ENCODE measurements at regions not wholly inside any gene's neighbourhood (a gene's known extent, or its start where the extent isn't known, plus 50 kb on each side); places are given as distances from the start of the nearest gene placed in this dataset.

- TF ChIP-seq CTCF (IDR thresholded peaks at IDR 0.05) (no peak), POLR2AphosphoS5 (IDR thresholded peaks at IDR 0.05) (no peak), POLR2A (IDR thresholded peaks at IDR 0.05) (no peak), EP300 (IDR thresholded peaks at IDR 0.05; ENCODE audit: low read depth) (no peak)
Observed at GRCh38 chr11:109317726-109318125, 104.3 kb upstream of the C11orf87 start.

All from transverse colon (tissue), 4 donors.